ENCODE measurements at regions not wholly inside any gene's neighbourhood (a gene's known extent, or its start where the extent isn't known, plus 50 kb on each side); places are given as distances from the start of the nearest gene placed in this dataset.

GRCh38 chr16:56072096-56072495 lies 119.2 kb upstream of the GNAO1 start:
- Mint-ChIP-seq H3K4me3 (no peak overlapping the region), H3K27ac (no peak overlapping the region), H3K4me1 (ENCODE audit: low read depth in 2 of 2) (no peaks in the 10 kb centered on the region), H3K27me3 (peaks cover 21 to 30% of the 10 kb centered on the region in 2 donors), H3K9me3 (no peaks in the 10 kb centered on the region), H3K36me3 (no peaks in the 10 kb centered on the region)
- DNase-seq (ENCODE audit: low spot score), result no peak
- no peak for ATAC-seq

GRCh38 chr16:56068816-56069215 lies 122.5 kb upstream of the GNAO1 start:
- no peaks in the 10 kb centered on the region for H3K4me1 Mint-ChIP-seq (ENCODE audit: low read depth in 2 of 2)
- H3K27me3 Mint-ChIP-seq, result peaks cover 18 to 26% of the 10 kb centered on the region in 2 donors
- no peaks in the 10 kb centered on the region for H3K36me3 Mint-ChIP-seq
- no peaks in the 10 kb centered on the region for H3K9me3 Mint-ChIP-seq
- no peak for DNase-seq (ENCODE audit: low spot score)
- no peak for ATAC-seq
- no peak overlapping the region for H3K27ac Mint-ChIP-seq
- no peak overlapping the region for H3K4me3 Mint-ChIP-seq

- no peak overlapping the region for H3K4me3 Mint-ChIP-seq
- H3K4me1 Mint-ChIP-seq (ENCODE audit: low read depth in 2 of 2), result no peaks in the 10 kb centered on the region
- H3K27me3 Mint-ChIP-seq, result peaks cover 18 to 24% of the 10 kb centered on the region in 2 donors
- DNase-seq (ENCODE audit: low spot score) (no peak), ATAC-seq (peak in 1 of 2 donors; percentile 44)
- H3K36me3 Mint-ChIP-seq, result no peaks in the 10 kb centered on the region
- no peaks in the 10 kb centered on the region for H3K9me3 Mint-ChIP-seq
- H3K27ac Mint-ChIP-seq, result no peak overlapping the region
These were observed 123.0 kb upstream of the GNAO1 start for GRCh38 chr16:56068314-56068713.

GRCh38 chr16:56067406-56067805 lies 123.9 kb upstream of the GNAO1 start:
- no peak for ATAC-seq

DNA sequence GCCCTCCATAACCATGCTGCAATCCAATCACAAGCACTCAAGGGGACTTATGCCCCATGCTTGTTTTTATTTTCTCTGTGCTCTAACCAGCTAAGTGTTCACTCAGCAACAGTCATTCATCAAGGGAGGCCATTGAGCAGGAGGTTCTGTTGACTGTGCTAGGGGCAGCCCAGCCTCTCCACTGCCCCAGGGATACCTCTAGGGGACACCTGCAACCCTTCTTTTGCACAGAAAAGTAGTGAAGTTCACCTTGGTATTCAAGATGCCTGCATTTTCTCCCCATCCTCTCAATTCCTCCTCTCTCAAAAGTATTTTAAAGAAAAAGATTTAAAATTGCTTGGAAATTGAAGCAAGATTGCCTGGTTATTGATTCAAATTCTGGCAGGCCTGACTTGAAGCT lies 124.7 kb upstream of the GNAO1 start:
- Mint-ChIP-seq H3K4me3 (no peak overlapping the region), H3K27me3 (peaks cover 18 to 19% of the 10 kb centered on the region in 2 donors), H3K4me1 (ENCODE audit: low read depth in 2 of 2) (no peaks in the 10 kb centered on the region), H3K9me3 (no peaks in the 10 kb centered on the region), H3K36me3 (no peaks in the 10 kb centered on the region), H3K27ac (no peak overlapping the region)
- no peak for ATAC-seq
- DNase-seq (ENCODE audit: low spot score), result no peak

More at GRCh38 chr16:56067406-56067805, 123.9 kb upstream of the GNAO1 start:
- Mint-ChIP-seq H3K27ac (no peak overlapping the region), H3K27me3 (peaks cover 18 to 19% of the 10 kb centered on the region in 2 donors), H3K9me3 (no peaks in the 10 kb centered on the region), H3K4me3 (no peak overlapping the region), H3K4me1 (ENCODE audit: low read depth in 2 of 2) (no peaks in the 10 kb centered on the region), H3K36me3 (no peaks in the 10 kb centered on the region)
- no peak for DNase-seq (ENCODE audit: low spot score)

DNA sequence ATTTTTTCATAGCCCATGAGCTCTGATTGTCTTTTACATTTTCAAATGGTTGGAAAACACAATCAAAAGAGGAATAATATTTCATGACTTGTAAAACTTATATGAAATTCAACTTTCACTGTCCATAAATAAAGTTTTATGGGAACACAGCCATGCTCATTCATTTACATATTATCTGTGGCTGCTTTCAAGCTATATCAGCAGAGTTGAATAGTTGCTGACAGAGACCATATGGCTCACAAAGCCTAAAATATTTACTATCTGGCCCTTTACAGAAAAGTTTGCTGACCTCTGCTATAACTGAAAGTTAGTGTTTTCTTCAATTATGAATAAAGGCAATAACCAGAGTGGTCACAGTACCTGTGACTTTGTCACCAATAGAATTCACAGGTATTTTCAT lies 128.2 kb upstream of the GNAO1 start:
- no peak for DNase-seq (ENCODE audit: low spot score)
- Mint-ChIP-seq H3K27ac (no peak overlapping the region), H3K27me3 (peaks cover 17 to 18% of the 10 kb centered on the region in 2 donors), H3K4me3 (no peak overlapping the region), H3K4me1 (ENCODE audit: low read depth in 2 of 2) (no peaks in the 10 kb centered on the region), H3K9me3 (no peaks in the 10 kb centered on the region), H3K36me3 (no peaks in the 10 kb centered on the region)
- ATAC-seq, result no peak

GRCh38 chr16:56057151-56057550 lies 134.1 kb upstream of the GNAO1 start:
- no peaks in the 10 kb centered on the region for H3K36me3 Mint-ChIP-seq
- ATAC-seq (no peak), DNase-seq (ENCODE audit: low spot score) (no peak)
- H3K27ac Mint-ChIP-seq, result no peak overlapping the region
- no peak overlapping the region for H3K4me3 Mint-ChIP-seq
- no peaks in the 10 kb centered on the region for H3K9me3 Mint-ChIP-seq
- peaks cover 10 to 29% of the 10 kb centered on the region in 2 donors for H3K27me3 Mint-ChIP-seq
- no peaks in the 10 kb centered on the region for H3K4me1 Mint-ChIP-seq (ENCODE audit: low read depth in 2 of 2)

DNA sequence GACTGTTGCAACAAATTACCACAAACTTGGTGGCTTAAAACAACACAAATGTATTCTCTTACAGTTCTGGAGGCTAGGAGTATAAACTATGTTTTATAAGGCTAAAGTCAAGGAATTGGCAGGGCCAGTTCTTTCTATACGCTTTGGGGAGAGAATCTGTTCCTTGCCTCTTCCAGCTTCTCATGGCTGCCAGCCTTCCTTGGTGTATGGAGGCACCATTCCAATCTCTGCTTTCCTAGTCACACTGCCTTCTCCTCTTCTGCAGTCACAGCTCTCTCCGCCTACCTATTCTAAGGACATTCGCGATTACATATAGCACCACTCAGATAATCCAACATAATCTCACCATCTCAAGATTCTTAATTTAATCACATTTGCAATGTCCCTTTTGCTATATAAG lies 140.4 kb upstream of the GNAO1 start:
- no peak for DNase-seq (ENCODE audit: low spot score)
- H3K27me3 Mint-ChIP-seq, result peaks cover 22 to 26% of the 10 kb centered on the region in 2 donors
- H3K27ac Mint-ChIP-seq, result no peak overlapping the region
- ATAC-seq, result no peak
- H3K9me3 Mint-ChIP-seq, result no peaks in the 10 kb centered on the region
- H3K36me3 Mint-ChIP-seq, result no peaks in the 10 kb centered on the region
- no peak overlapping the region for H3K4me3 Mint-ChIP-seq
- H3K4me1 Mint-ChIP-seq (ENCODE audit: low read depth in 2 of 2), result peaks cover 0 to 2% of the 10 kb centered on the region in 2 donors

DNA sequence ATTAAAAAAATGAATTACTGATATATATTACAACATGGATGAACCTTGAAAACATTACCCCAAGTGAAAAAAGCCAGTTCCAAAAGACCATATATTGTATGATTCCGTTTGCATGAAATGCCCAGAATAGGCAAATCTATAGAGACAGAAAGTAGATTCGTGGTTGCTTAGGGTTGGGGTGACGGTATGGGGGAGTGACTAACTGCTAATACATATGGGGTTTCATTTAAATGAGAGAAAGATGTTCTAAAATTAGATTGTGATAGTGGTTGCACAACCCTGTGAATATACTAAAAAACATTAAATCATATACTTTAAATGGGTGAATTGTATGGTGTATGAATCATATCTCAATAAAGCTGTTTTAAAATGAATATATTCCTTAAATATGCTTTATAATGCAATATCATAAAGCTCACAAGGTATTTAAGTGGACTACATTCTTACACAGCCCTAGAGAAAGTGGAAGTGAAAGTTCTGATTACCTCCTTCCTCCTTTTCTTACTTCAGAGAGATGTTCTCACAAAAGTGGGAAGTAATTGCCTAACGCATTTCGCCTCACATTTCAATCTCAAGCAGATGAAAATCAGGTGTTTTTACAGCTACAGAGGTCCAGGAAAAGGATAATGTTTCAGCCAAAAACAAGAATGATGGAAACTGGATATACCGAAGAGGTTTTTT lies 142.7 kb upstream of the GNAO1 start:
- no peak for ATAC-seq
- no peak for DNase-seq (ENCODE audit: low spot score)
- H3K27ac Mint-ChIP-seq, result no peak overlapping the region
- no peak overlapping the region for H3K4me3 Mint-ChIP-seq
- peaks cover 0 to 2% of the 10 kb centered on the region in 2 donors for H3K4me1 Mint-ChIP-seq (ENCODE audit: low read depth in 2 of 2)
- H3K36me3 Mint-ChIP-seq, result no peaks in the 10 kb centered on the region
- H3K27me3 Mint-ChIP-seq, result peaks cover 15% of the 10 kb centered on the region in 2 donors
- no peaks in the 10 kb centered on the region for H3K9me3 Mint-ChIP-seq

DNA sequence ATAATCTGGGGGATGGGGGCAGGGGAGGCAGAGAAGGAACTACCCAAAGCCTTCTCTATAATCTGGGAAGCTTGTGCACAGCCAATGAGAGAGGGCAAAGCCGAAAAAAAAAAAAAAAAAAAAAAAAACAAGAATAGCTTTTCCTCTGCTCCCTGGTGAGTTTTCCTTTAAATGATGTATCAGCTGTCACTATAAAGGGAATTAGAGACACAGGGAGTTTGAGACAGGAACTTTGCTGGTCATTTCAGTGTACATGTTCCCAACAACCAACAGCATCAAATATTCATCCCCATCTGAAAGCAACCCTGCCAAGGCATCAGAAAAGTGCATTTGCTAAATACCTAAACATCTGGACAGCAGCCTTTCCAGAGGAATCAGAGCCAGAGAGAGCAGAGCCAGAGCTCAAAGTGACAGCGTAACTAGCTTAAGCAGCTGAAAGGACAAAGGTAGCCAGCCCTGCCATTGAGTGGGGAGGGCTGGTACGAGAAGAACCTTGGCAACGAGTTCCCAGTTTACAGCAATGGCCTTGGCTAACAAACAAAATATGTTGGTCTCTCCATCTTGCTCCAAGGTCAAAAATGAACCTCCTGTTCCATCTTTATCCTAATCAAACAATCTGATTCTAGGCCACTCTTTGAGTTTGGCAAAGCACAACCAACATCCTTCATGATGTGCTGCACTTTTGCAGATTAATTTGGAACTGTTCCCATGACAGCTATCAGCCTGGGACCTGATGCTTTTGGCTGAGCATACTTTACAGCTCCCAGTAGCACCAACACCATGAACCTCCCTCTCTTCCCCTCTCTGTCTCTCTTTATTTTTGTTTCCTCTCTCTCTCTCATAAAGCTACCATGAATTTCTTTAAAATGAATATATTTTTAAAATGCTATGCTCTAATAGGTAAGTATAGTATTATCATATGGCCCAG lies 143.7 kb upstream of the GNAO1 start:
- Mint-ChIP-seq H3K27ac (no peak overlapping the region), H3K36me3 (no peaks in the 10 kb centered on the region), H3K4me1 (ENCODE audit: low read depth in 2 of 2) (peaks cover 0 to 2% of the 10 kb centered on the region in 2 donors), H3K9me3 (no peaks in the 10 kb centered on the region), H3K4me3 (no peak overlapping the region), H3K27me3 (peaks cover 17% of the 10 kb centered on the region in 2 donors)
- no peak for ATAC-seq
- DNase-seq (ENCODE audit: low spot score), result no peak

- no peak overlapping the region for H3K27ac Mint-ChIP-seq
- H3K4me3 Mint-ChIP-seq, result no peak overlapping the region
- H3K36me3 Mint-ChIP-seq, result peaks cover 5% of the 10 kb centered on the region
- DNase-seq (ENCODE audit: low spot score) (no peak), ATAC-seq (no peak)
- H3K9me3 Mint-ChIP-seq, result peaks cover 4% of the 10 kb centered on the region
- H3K27me3 Mint-ChIP-seq, result peaks cover 12 to 35% of the 10 kb centered on the region in 2 donors
- no peaks in the 10 kb centered on the region for H3K4me1 Mint-ChIP-seq (ENCODE audit: low read depth in 2 of 2)
These were observed 148.9 kb upstream of the GNAO1 start for GRCh38 chr16:56042416-56042815.

DNA sequence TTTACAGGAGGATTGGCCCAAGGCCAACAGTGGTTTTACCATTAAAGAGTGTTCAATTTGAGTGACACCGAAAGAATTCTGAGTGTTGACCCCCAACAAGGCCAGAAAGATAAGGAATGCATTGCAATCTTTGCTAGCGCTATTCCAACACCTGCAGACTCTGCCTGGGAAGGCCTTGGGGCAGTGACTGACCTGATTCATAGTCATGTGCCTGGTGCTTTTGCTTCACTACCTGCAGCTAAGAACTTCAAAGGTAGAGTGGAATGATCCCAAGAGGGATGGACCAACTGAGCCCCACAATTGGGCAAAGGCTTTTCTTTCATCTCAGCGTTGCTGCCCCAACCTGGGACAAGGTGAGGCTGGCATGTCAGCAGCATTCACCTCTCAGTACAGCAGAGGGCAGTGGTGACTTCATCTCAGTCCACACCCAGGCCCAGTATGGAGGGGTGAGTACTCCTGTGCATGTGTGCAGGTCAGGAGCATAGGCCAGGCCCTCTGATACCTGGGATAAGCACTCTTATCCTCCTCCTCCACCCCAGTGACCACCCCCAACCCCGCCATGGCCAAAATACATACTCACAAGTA lies 149.6 kb upstream of the GNAO1 start:
- H3K27ac Mint-ChIP-seq, result no peak overlapping the region
- H3K4me3 Mint-ChIP-seq, result no peak overlapping the region
- H3K4me1 Mint-ChIP-seq (ENCODE audit: low read depth in 2 of 2), result no peaks in the 10 kb centered on the region
- H3K9me3 Mint-ChIP-seq, result peaks cover 8% of the 10 kb centered on the region
- ATAC-seq (peak in 1 of 2 donors; percentile 40), DNase-seq (ENCODE audit: low spot score) (no peak)
- H3K36me3 Mint-ChIP-seq, result peaks cover 13% of the 10 kb centered on the region
- peaks cover 9 to 43% of the 10 kb centered on the region in 2 donors for H3K27me3 Mint-ChIP-seq

GRCh38 chr16:56038564-56039098 lies 152.7 kb upstream of the GNAO1 start:
- Mint-ChIP-seq H3K27me3 (peaks cover 14 to 54% of the 10 kb centered on the region in 2 donors), H3K9me3 (peaks cover 8% of the 10 kb centered on the region), H3K4me3 (no peak overlapping the region), H3K27ac (no peak overlapping the region), H3K4me1 (ENCODE audit: low read depth in 2 of 2) (no peaks in the 10 kb centered on the region), H3K36me3 (peaks cover 13% of the 10 kb centered on the region)
- ATAC-seq (no peak), DNase-seq (ENCODE audit: low spot score) (no peak)

GRCh38 chr16:56032072-56032471 lies 156.9 kb upstream of the CES5A start:
- H3K4me1 Mint-ChIP-seq (ENCODE audit: low read depth in 2 of 2), result no peaks in the 10 kb centered on the region
- H3K9me3 Mint-ChIP-seq, result peaks cover 3% of the 10 kb centered on the region
- ATAC-seq, result no peak
- H3K27me3 Mint-ChIP-seq, result peaks cover 6 to 56% of the 10 kb centered on the region in 2 donors
- no peak overlapping the region for H3K4me3 Mint-ChIP-seq
- DNase-seq (ENCODE audit: low spot score), result no peak
- no peak overlapping the region for H3K27ac Mint-ChIP-seq
- peaks cover 4% of the 10 kb centered on the region for H3K36me3 Mint-ChIP-seq

Measured in natural killer cell treated with Interleukin-12 subunit alpha and Interleukin-12 subunit beta and Interleukin-15 and Interleukin-18, amount 100 ng/mL, for 72 hours (primary cell).